ENCODE measurements at regions not wholly inside any gene's neighbourhood (a gene's known extent, or its start where the extent isn't known, plus 50 kb on each side); places are given as distances from the start of the nearest gene placed in this dataset.

DNA sequence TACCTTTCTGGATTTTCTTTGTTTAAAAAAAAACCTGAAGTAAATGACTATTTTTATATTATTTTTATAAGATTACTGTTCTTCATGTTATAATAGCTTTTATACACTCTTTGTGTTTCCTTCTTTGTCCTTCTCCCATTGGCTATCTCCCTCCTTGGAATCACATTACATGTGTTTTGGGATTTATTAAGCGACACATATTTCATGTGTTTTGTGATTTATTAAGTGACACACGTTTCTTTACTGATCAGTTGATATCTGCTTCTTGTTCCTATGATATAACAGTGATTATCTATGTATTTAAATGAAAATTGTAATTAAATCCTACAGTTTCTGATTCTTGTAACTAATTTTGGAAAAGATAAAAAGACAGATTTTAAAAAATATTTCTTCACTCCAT is 817.3 kb upstream of the AGA start:
- H2BK120ac ChIP-seq (ENCODE audit: low read depth, low read length), result no peak overlapping the region
- H3K4me3 ChIP-seq (ENCODE audit: insufficient read depth in 1 of 2, low read depth in 1 of 2, low read length in 2 of 2), result no peak overlapping the region

DNA sequence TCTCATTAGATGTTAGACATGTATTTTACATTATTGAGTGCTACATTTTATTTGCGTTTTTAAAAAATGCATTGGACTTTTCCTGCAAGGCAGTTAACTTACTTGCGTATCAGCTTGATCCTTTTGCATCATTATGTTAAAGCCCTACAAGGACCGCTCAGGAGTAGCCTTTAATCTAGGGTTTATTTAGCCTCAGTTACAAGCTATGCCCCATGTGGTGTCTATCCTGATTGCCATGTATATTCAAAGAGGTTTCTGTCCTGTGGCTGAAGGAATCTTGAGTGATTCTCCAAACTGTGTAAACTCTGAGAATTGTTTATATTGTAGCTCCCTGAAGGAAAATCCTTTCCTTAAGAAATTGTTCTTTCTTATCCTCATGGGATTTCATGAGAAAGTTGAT is 821.8 kb upstream of the AGA start:
- Histone ChIP-seq H3K79me1 (replicated peaks; ENCODE audit: low read length, poor library complexity, severe bottlenecking) (no peaks in the 10 kb centered on the region), H2AK5ac (ENCODE audit: low read length, severe bottlenecking) (no peak overlapping the region), H3K18ac (ENCODE audit: low read depth in 1 of 2, low read length in 2 of 2) (no peak overlapping the region), H3K23ac (ENCODE audit: low read length in 2 of 2) (no peak overlapping the region), H3K4ac (ENCODE audit: low read depth in 1 of 2, low read length in 2 of 2) (no peak overlapping the region), H4K91ac (ENCODE audit: low read length) (no peak overlapping the region), H2BK15ac (ENCODE audit: low read depth, poor library complexity, severe bottlenecking) (no peak overlapping the region), H3K27me3 (ENCODE audit: control insufficient read depth in 1 of 2, insufficient read depth in 1 of 2, low read length in 2 of 2) (no peaks in the 10 kb centered on the region), H3K9ac (ENCODE audit: low read length) (no peak overlapping the region), H3K27ac (ENCODE audit: low read length, poor library complexity, severe bottlenecking) (no peak overlapping the region), H2BK5ac (ENCODE audit: low read depth, low read length, poor library complexity, severe bottlenecking) (no peak overlapping the region), H3K4me2 (ENCODE audit: low read length, poor library complexity, severe bottlenecking) (no peak overlapping the region), H2AFZ (ENCODE audit: low read depth, low read length) (no peak overlapping the region), H2BK12ac (ENCODE audit: low read length in 2 of 2) (no peak overlapping the region), H3K14ac (ENCODE audit: low read length in 2 of 2) (no peak overlapping the region), H2BK120ac (ENCODE audit: low read depth, low read length) (no peak overlapping the region), H3K4me3 (ENCODE audit: insufficient read depth in 1 of 2, low read depth in 1 of 2, low read length in 2 of 2) (no peak overlapping the region), H3K4me1 (ENCODE audit: control insufficient read depth, insufficient read depth, low read depth, low read length) (no peaks in the 10 kb centered on the region), H4K8ac (ENCODE audit: low read length) (no peak overlapping the region), H3K36me3 (ENCODE audit: control insufficient read depth in 1 of 2, insufficient read depth in 2 of 2, low read depth in 1 of 2, low read length in 2 of 2) (no peaks in the 10 kb centered on the region), H3K9me3 (ENCODE audit: control insufficient read depth, low read length) (peaks cover 8% of the 10 kb centered on the region)
- no peak for DNase-seq
- 82% methylated on average over 3 of the region's 3 CpGs for WGBS

More for the DNA sequence above, 817.3 kb upstream of the AGA start:
- Histone ChIP-seq H3K14ac (ENCODE audit: low read length in 2 of 2) (no peak overlapping the region), H3K36me3 (ENCODE audit: control insufficient read depth in 1 of 2, insufficient read depth in 2 of 2, low read depth in 1 of 2, low read length in 2 of 2) (no peaks in the 10 kb centered on the region), H2BK5ac (ENCODE audit: low read depth, low read length, poor library complexity, severe bottlenecking) (no peak overlapping the region), H3K27me3 (ENCODE audit: control insufficient read depth in 1 of 2, insufficient read depth in 1 of 2, low read length in 2 of 2) (no peaks in the 10 kb centered on the region), H3K9me3 (ENCODE audit: control insufficient read depth, low read length) (peaks cover 5% of the 10 kb centered on the region), H2AFZ (ENCODE audit: low read depth, low read length) (no peak overlapping the region), H3K79me1 (replicated peaks; ENCODE audit: low read length, poor library complexity, severe bottlenecking) (no peaks in the 10 kb centered on the region), H3K4ac (ENCODE audit: low read depth in 1 of 2, low read length in 2 of 2) (no peak overlapping the region), H4K91ac (ENCODE audit: low read length) (no peak overlapping the region), H3K18ac (ENCODE audit: low read depth in 1 of 2, low read length in 2 of 2) (no peak overlapping the region), H2BK15ac (ENCODE audit: low read depth, poor library complexity, severe bottlenecking) (no peak overlapping the region), H3K4me1 (ENCODE audit: control insufficient read depth, insufficient read depth, low read depth, low read length) (no peaks in the 10 kb centered on the region), H3K23ac (ENCODE audit: low read length in 2 of 2) (no peak overlapping the region), H3K27ac (ENCODE audit: low read length, poor library complexity, severe bottlenecking) (no peak overlapping the region), H2AK5ac (ENCODE audit: low read length, severe bottlenecking) (no peak overlapping the region), H3K4me2 (ENCODE audit: low read length, poor library complexity, severe bottlenecking) (no peak overlapping the region), H3K9ac (ENCODE audit: low read length) (no peak overlapping the region), H2BK12ac (ENCODE audit: low read length in 2 of 2) (no peak overlapping the region), H4K8ac (ENCODE audit: low read length) (no peak overlapping the region)
- DNase-seq, result no peak
- no CpG with 5 or more reads among the region's 2 CpGs for WGBS

DNA sequence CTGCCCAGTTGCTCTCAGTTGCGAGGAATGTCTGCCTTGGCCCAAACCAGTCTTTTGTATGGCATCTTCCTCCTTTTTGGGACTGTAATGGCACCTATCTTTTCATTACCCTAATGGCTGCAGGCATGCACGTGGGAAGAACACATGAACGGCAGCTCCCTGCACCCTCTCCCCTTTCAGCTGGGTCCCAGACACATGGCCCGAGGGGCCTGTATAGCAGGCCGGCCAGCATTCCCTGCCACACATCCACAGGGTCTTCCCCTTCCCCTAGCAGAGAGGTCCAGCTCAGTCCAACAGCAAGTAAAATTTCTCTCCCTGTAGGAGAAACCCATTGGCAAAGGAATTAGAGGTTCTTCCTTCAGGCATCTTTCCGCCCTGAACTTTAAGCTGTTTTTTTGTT is 829.1 kb upstream of the AGA start:
- Histone ChIP-seq H3K79me1 (replicated peaks; ENCODE audit: low read length, poor library complexity, severe bottlenecking) (no peaks in the 10 kb centered on the region), H3K9me3 (ENCODE audit: control insufficient read depth, low read length) (peaks cover 4% of the 10 kb centered on the region), H2AFZ (ENCODE audit: low read depth, low read length) (no peak overlapping the region), H2BK5ac (ENCODE audit: low read depth, low read length, poor library complexity, severe bottlenecking) (no peak overlapping the region), H3K18ac (ENCODE audit: low read depth in 1 of 2, low read length in 2 of 2) (no peak overlapping the region), H3K4me3 (ENCODE audit: insufficient read depth in 1 of 2, low read depth in 1 of 2, low read length in 2 of 2) (no peak overlapping the region), H3K4me1 (ENCODE audit: control insufficient read depth, insufficient read depth, low read depth, low read length) (no peaks in the 10 kb centered on the region), H2BK12ac (ENCODE audit: low read length in 2 of 2) (no peak overlapping the region), H4K91ac (ENCODE audit: low read length) (no peak overlapping the region), H3K27ac (ENCODE audit: low read length, poor library complexity, severe bottlenecking) (no peak overlapping the region), H2AK5ac (ENCODE audit: low read length, severe bottlenecking) (no peak overlapping the region), H3K14ac (ENCODE audit: low read length in 2 of 2) (no peak overlapping the region), H2BK15ac (ENCODE audit: low read depth, poor library complexity, severe bottlenecking) (no peak overlapping the region), H4K8ac (ENCODE audit: low read length) (no peak overlapping the region), H3K36me3 (ENCODE audit: control insufficient read depth in 1 of 2, insufficient read depth in 2 of 2, low read depth in 1 of 2, low read length in 2 of 2) (no peaks in the 10 kb centered on the region), H3K27me3 (ENCODE audit: control insufficient read depth in 1 of 2, insufficient read depth in 1 of 2, low read length in 2 of 2) (no peaks in the 10 kb centered on the region), H3K23ac (ENCODE audit: low read length in 2 of 2) (no peak overlapping the region), H3K9ac (ENCODE audit: low read length) (no peak overlapping the region), H2BK120ac (ENCODE audit: low read depth, low read length) (no peak overlapping the region), H3K4ac (ENCODE audit: low read depth in 1 of 2, low read length in 2 of 2) (no peak overlapping the region), H3K4me2 (ENCODE audit: low read length, poor library complexity, severe bottlenecking) (no peak overlapping the region)
- 94% methylated on average over 5 of the region's 6 CpGs for WGBS
- DNase-seq, result no peak

DNA sequence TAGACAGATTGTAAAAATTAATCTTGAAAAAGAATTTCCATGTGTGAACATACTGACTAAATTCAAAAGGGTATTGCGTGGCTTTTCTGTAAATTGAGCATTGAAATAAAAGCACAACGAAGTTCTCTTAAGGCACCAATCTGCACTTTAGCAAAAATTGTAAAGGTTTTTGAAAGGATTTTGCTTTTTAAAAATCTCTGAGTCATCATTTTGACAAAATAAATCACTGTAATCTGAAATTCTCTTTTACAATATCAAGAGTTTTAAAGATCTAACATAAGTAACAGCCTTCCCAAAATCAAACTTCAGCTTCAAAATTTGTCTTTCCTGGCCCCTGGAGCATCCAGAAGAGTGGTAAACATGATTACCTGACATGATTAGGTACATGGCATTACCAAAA is 830.9 kb upstream of the AGA start:
- Histone ChIP-seq H2BK120ac (ENCODE audit: low read depth, low read length) (no peak overlapping the region), H3K79me1 (replicated peaks; ENCODE audit: low read length, poor library complexity, severe bottlenecking) (no peaks in the 10 kb centered on the region), H3K9me3 (ENCODE audit: control insufficient read depth, low read length) (peaks cover 4% of the 10 kb centered on the region), H4K8ac (ENCODE audit: low read length) (no peak overlapping the region), H2BK12ac (ENCODE audit: low read length in 2 of 2) (no peak overlapping the region), H3K18ac (ENCODE audit: low read depth in 1 of 2, low read length in 2 of 2) (no peak overlapping the region), H3K23ac (ENCODE audit: low read length in 2 of 2) (no peak overlapping the region), H3K9ac (ENCODE audit: low read length) (no peak overlapping the region), H3K4me1 (ENCODE audit: control insufficient read depth, insufficient read depth, low read depth, low read length) (no peaks in the 10 kb centered on the region), H3K4me3 (ENCODE audit: insufficient read depth in 1 of 2, low read depth in 1 of 2, low read length in 2 of 2) (no peak overlapping the region), H3K36me3 (ENCODE audit: control insufficient read depth in 1 of 2, insufficient read depth in 2 of 2, low read depth in 1 of 2, low read length in 2 of 2) (no peaks in the 10 kb centered on the region), H3K4ac (ENCODE audit: low read depth in 1 of 2, low read length in 2 of 2) (no peak overlapping the region), H4K91ac (ENCODE audit: low read length) (no peak overlapping the region), H3K27me3 (ENCODE audit: control insufficient read depth in 1 of 2, insufficient read depth in 1 of 2, low read length in 2 of 2) (no peaks in the 10 kb centered on the region), H2AK5ac (ENCODE audit: low read length, severe bottlenecking) (no peak overlapping the region), H2BK5ac (ENCODE audit: low read depth, low read length, poor library complexity, severe bottlenecking) (no peak overlapping the region), H3K4me2 (ENCODE audit: low read length, poor library complexity, severe bottlenecking) (no peak overlapping the region), H2AFZ (ENCODE audit: low read depth, low read length) (no peak overlapping the region), H3K14ac (ENCODE audit: low read length in 2 of 2) (no peak overlapping the region), H2BK15ac (ENCODE audit: low read depth, poor library complexity, severe bottlenecking) (no peak overlapping the region), H3K27ac (ENCODE audit: low read length, poor library complexity, severe bottlenecking) (no peak overlapping the region)
- DNase-seq, result no peak
- 100% methylated on average over 1 of the region's 2 CpGs for WGBS

All from mesenchymal stem cell (in vitro differentiated cells and primary cell).